HG03521 (cell line): ENCODE measurements at regions not wholly inside any gene's neighbourhood (a gene's known extent, or its start where the extent isn't known, plus 50 kb on each side); places are given as distances from the start of the nearest gene placed in this dataset.

Experiments
- ATAC-seq: cut with Tn5 transposase; IDR thresholded peaks from one replicate; pipeline ENCODE4 v1.9.1; 2021; ENCODE audit warnings: mild to moderate bottlenecking, moderate library complexity; ENCODE audit not compliant: unreplicated experiment

DNA sequence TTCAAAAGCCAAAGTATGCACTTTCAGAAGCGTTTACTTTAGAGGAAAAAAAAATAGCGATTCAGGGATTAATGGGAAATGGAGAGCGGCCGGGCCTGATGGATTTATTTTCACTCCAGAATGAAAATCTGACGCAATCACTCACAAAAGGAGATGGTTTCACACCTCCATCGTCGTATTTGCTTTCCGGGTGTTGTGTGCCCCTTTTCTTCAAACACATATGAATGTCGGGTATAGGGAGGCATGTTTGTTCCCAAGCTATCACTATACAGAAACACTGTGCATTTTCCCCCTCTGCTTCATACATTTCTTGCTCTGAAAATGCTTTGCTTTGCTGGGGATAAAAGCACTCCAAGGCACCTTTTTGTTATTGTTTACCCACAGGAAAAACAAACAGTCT, 562.2 kb upstream of the ZFHX3 start:
- no peak for ATAC-seq

DNA sequence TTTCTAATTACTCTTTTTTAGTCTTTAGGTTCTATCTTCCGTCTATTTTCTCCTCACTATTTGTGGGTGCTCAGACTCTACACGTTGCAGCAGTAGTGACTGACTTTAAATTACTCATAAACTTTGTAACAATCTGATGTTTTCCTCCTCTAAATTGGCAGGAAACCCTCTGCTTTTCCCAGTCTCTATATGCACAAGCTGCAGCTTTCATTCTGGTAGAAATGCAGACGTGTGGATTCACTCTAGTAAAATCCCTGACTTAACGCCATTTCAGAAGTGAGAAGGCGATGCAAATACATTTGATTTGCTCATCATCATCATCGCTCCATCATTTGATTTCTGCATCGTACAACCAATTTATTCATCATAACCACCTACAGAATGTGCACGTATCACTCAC, 561.0 kb upstream of the ZFHX3 start:
- ATAC-seq: no peak

DNA sequence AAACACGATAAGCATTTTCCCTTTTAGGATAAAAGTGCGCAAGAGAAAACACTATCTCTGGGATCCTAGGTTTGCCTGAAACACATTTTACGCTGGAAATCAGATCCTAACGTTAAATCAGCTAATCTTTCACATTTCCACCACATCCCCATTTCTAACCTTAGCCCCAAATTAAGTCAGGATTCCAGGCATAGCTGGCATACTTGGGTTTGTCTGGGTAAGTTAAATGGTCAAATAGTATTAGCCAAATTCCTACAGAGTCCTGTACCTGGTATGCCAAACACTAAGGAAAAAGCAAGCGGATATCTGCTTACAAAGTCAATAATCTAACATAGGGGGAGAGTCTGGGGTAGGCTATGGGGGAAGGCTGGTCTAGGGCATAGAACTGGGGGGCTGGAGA, 557.4 kb upstream of the ZFHX3 start:
- no peak for ATAC-seq

DNA sequence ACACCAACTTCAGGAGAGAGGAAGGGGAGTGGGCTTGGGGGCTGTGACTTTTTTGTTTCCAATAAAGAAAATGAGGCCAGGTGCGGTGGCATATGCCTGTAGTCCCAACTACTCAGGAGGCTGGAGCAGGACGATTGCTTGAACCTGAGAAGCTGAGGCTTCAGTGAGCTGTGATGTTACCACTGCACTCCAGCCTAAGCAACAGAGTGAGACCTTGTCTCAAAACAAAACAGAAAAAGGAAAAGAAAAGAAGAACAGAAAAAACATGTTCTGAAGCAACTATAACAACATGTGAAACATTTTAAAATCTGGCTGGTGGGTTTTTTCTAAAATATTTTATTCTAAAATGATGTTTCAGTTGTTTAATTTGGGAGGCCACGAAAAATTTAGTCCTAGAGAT, 554.0 kb upstream of the ZFHX3 start:
- ATAC-seq: no peak

GRCh38 chr16:73599870-73600269, 551.9 kb upstream of the ZFHX3 start:
- ATAC-seq: no peak

- no peak for ATAC-seq
These were observed 551.4 kb upstream of the ZFHX3 start for GRCh38 chr16:73599351-73599750.

GRCh38 chr16:73584157-73584556, 536.2 kb upstream of the ZFHX3 start:
- no peak for ATAC-seq

GRCh38 chr16:73572135-73572828, 524.4 kb upstream of the ZFHX3 start:
- ATAC-seq: no peak

DNA sequence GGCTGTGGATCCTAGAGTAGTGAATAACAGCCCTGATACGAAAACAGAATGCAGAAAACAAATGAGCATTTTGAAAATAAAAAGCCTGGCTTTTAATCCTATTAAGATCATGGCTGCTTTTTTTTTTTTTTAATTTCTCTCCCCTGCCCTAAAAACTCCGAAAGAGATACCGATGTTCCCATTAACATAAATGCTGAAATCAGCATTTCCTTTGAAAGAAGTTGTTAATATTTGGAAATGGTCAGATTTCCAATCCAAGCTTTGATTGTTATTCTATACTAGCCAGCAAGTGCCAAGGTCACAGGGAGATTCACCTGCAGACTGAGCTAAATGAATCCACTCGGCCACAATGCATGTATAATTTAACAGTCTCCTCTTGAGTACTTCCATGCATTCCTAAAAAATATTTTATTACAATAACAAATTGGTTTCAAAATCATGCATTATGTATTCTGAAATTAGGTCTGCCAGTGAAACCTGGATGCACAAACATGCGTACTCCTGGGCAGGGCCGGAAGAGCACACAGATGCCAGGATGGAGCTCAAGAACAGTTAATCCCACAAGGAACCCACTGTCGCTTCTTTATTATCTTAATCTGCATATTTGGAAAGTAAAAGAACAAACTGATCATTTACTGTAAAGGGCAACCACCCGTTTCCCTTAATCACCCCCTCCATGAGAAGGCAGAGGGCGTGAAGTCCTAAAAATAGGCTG, 521.5 kb upstream of the ZFHX3 start:
- ATAC-seq: no peak

DNA sequence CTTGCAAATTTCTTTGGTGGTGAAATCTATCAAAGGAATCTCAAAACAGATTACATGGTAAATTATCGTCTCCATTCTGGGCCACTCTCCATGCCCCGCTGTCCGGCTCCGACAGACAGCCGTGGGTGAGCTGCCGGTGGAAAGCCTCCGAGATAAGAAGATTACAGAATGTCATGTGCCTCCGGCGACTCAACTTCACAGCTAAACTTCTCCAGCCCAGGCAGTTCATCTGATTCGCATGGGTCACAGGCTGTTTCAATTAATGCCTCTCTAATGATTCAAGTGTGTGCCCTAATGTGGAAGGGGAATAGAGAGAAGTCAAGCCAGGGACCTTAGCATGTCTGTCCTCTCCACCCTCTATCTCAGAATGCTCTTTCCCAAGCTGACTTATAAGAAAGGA, 520.8 kb upstream of the ZFHX3 start:
- ATAC-seq: no peak

- no peak for ATAC-seq
These were observed 518.0 kb upstream of the ZFHX3 start for GRCh38 chr16:73565925-73566324.

DNA sequence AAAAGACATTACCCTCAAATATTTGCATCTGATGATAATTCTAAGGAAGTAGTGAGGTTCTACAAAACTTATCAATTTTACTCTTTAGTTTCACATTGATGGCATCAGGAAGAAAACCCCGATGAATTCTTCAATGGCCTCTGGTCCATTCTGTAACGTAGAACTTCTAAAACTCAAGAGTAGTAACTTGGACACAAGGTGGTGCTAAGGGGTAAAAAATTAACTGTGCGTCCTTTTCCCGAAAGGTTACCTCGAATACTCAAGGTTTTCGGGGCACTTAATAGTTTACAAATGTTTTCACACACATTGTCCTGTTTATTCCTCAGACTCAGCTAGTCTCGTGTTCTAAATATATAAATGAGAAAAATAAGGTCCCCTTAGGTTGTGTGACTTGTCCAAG, 517.3 kb upstream of the ZFHX3 start:
- no peak for ATAC-seq

- ATAC-seq: no peak
These were observed 515.8 kb upstream of the ZFHX3 start for GRCh38 chr16:73563709-73564108.

DNA sequence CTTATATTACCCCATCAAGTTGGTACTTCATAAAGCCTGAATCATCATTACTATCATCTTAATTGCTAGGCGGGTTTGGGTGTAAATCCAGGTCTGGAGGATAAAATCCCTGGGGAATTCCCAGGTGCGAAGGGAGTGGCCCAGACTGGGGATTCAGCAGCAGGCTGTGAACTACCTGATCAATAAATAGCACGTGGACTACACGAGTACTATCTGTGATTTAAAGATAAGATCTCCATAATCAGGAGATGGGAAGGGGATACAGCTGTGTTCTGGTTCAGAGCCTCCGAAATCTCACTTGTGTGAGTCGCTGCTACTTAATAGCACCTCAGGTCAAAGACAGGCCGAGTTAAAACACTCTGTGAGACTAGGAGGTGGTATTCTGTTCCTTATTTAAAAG, 512.6 kb upstream of the ZFHX3 start:
- no peak for ATAC-seq

DNA sequence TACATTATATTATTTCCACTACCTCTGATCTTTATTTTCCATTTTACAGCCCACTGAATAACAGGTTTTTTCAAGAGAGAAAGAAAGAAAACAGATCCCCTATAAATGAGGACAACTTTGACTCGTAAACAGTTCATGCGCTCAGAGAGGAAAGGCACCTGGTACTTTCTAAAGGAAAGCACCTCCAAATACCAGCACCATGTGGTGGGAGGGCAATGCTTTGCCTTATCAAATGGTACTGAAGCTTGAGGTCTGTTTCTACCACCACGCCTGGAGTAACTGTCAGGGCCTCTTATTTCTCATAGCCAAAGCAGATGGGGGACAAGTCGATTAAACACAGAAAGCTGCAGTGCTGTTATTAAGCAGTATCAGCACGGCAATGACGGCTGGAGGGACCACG, 510.3 kb upstream of the ZFHX3 start:
- ATAC-seq: no peak

DNA sequence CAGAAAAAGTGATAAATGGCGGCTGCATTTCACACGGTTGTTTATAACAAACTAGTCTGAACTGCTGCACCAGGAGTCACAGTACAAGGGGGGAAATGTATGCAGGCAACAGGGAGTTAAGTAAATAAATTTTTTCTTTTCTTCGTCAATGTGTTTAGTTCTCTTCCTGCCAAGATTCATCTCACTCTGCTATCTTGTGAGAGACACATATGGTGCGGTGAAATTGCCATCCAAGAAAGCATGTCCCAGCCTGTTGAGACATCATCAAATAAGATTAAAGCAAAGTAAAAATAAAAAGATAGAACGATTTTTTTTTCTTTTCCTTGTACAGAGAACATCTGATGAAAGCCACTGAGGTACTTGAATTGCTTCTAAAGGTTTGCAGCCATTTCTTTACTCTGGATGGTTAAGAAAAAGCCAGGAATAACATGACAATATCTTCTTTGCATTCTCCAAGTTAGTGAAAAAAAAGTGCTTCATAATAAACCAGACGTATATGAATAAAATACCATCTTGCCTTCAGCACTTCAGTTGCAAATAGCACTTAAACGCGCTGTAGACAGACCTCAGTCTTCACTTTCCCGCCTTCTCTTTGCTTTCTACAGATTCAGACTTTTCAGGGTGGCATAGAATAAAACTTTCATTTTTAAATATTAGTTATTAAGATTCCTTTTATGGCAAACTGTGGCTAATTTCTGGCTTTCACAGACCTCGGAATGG, 506.2 kb upstream of the ZFHX3 start:
- no peak for ATAC-seq

DNA sequence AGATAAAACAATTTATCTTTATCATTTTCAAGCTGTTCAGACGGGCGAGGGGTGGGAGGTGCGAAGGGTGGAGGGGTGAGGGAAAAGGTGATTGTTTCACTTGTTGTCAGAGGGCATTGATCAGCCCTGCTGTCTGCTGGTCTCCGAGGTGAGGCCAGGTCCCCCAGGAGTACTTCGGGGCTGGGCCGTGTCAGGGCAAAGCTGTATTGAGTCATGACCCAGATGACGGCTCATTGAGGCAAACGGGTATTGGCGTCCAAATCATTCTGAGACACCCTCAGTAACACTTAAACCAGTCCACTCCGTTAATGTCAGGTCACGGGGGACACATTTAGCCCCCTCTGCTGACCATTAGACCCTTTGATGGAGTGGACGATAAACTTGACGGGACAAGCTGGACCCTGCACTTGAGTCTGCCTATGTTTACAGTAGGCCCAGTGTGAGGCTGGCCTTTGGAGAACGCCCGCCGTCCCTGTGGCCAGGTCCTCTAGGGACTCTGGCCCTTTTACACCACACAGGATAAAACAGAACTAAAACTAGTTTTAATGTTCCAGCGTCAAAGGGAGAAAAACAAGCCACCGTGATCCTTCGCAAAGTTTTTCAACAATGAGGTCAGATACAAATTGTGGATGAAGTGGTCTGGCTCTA, 502.2 kb upstream of the ZFHX3 start:
- no peak for ATAC-seq

DNA sequence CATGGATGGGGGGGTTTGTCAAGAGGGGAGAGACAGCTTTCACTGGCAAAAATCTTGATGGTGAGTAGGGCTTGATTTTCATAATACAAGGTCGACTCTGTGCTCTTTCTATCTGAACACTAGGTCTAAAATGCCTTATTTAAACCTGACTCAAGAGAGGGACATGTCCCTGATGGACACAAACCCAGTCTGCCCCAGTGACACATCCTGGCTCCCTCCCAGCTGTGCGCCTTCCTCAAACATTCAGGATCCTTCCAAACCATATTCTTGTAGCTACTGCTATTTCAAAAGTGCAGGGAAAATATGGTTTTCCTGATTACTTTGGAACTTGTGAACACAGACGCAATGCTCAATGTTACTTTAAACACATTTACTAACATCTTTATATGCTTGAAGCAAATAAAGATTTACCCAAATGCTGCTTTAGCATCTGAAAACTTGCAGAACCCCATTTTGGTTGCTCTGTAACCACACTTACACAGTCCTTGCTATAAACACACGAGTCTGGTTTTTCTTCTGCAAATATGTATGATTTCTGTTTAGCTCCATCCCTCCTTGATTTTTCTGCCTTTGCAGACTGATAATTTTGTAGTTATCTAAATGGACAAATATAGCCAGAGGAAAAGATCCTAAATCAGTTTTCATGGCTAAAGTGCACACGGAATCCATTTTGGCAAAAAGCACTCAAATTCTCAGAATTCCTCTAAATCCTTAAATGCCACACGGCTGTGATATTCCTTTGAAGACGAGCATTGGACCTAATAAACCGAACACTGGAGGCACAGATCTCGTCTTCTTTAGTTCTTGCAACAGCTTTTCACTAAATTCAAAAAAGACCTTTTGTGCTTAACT, 499.9 kb upstream of the ZFHX3 start:
- no peak for ATAC-seq

- no peak for ATAC-seq
These were observed 498.5 kb upstream of the ZFHX3 start for GRCh38 chr16:73546341-73546845.

- no peak for ATAC-seq
These were observed 497.8 kb upstream of the ZFHX3 start for GRCh38 chr16:73545755-73546154.

- ATAC-seq: no peak
These were observed 497.4 kb upstream of the ZFHX3 start for GRCh38 chr16:73545290-73545689.
